GM23338 (cell line): ENCODE measurements at regions not wholly inside any gene's neighbourhood (a gene's known extent, or its start where the extent isn't known, plus 50 kb on each side); places are given as distances from the start of the nearest gene placed in this dataset.

ENCODE experiments used
- CTCF ChIP-seq, 2 experiments: fragments of 200-600 bp in 1 of 2; sonication (generic) in 1 of 2; conservative IDR thresholded peaks; 2 replicates each; pipeline versions ENCODE4 v1.5.1 to v1.6.1; 2016 to 2017; ENCODE audit warnings: antibody characterized with exemption in 2 of 2, low read depth in 2 of 2, mild to moderate bottlenecking in 2 of 2, moderate library complexity in 1 of 2
- EZH2 ChIP-seq: fragments of 200-600 bp; sonication (generic); IDR thresholded peaks from one replicate; pipeline ENCODE4 v1.8.0; 2017; ENCODE audit warnings: antibody characterized with exemption, mild to moderate bottlenecking, low read depth; ENCODE audit not compliant: unreplicated experiment
- JUNB ChIP-seq: IDR thresholded peaks from one replicate; pipeline ENCODE4 v1.6.1; 2016; ENCODE audit warnings: antibody characterized with exemption; ENCODE audit not compliant: unreplicated experiment
- POLR2AphosphoS5 ChIP-seq: IDR thresholded peaks from 2 replicates; pipeline ENCODE4 v1.6.1; 2016; ENCODE audit warnings: antibody characterized with exemption, low read depth
- REST ChIP-seq: IDR thresholded peaks from one replicate; pipeline ENCODE4 v1.6.1; 2018; ENCODE audit warnings: antibody characterized with exemption; ENCODE audit not compliant: unreplicated experiment

GRCh38 chr2:5955921-5956320 lies 263.7 kb downstream of the SOX11 start:
- TF ChIP-seq CTCF (conservative IDR thresholded peaks at IDR 0.05; ENCODE audit: low read depth in 2 of 2) (no peak), EZH2 (no peak), REST (no peak), POLR2AphosphoS5 (no peak), JUNB (no peak)
